SK-N-SH treated with all-trans-retinoic acid at 6 μM for 48 hours (cell line): ENCODE measurements at regions not wholly inside any gene's neighbourhood (a gene's known extent, or its start where the extent isn't known, plus 50 kb on each side); places are given as distances from the start of the nearest gene placed in this dataset.
"Not testable (repeated sequence)": the region's sequence is repeated elsewhere in the genome, so short reads cannot be mapped to it uniquely, and the experiment has no call there.

Experiments used
- ATAC-seq: fragments of 200-7000 bp; cut with Tn5 transposase; 3 replicates; pipeline ENCODE4 v1.9.1; 2020; ENCODE audit warnings: mild to moderate bottlenecking, moderate library complexity
- ARNTL ChIP-seq: fragments of 450-650 bp; formaldehyde crosslinking; IDR thresholded peaks from 2 replicates; pipeline ENCODE4 v1.5.0; 2020; ENCODE audit warnings: low read depth, mild to moderate bottlenecking, moderate library complexity, borderline replicate concordance
- CSDC2 ChIP-seq: fragments of 250-450 bp; sonication (Bioruptor Pico); IDR thresholded peaks from 2 replicates; pipeline ENCODE4 v1.5.0; 2020; ENCODE audit warnings: mild to moderate bottlenecking, moderate library complexity
- ESRRG ChIP-seq: fragments of 250-450 bp; sonication (Bioruptor Pico); IDR thresholded peaks from 2 replicates; pipeline ENCODE4 v1.6.1; 2021; ENCODE audit warnings: mild to moderate bottlenecking
- GLIS3 ChIP-seq: fragments of 250-450 bp; sonication (Bioruptor Pico); IDR thresholded peaks from 2 replicates; pipeline ENCODE4 v1.5.0; 2020; ENCODE audit warnings: mild to moderate bottlenecking, moderate library complexity
- ISL1 ChIP-seq: fragments of 250-450 bp; sonication (Bioruptor Pico); IDR thresholded peaks from 2 replicates; pipeline ENCODE4 v2.1.2; 2022; ENCODE audit warnings: mild to moderate bottlenecking, moderate library complexity
- PATZ1 ChIP-seq: fragments of 250-450 bp; sonication (Bioruptor Pico); IDR thresholded peaks from 2 replicates; pipeline ENCODE4 v1.8.0; 2020; ENCODE audit warnings: mild to moderate bottlenecking, moderate library complexity, borderline replicate concordance
- POU6F1 ChIP-seq: fragments of 250-450 bp; sonication (Bioruptor Pico); IDR thresholded peaks from 2 replicates; pipeline ENCODE4 v1.8.0; 2021; ENCODE audit warnings: low read depth, mild to moderate bottlenecking, moderate library complexity, borderline replicate concordance
- PPARA ChIP-seq: fragments of 250-450 bp; sonication (Bioruptor Pico); IDR thresholded peaks from 2 replicates; pipeline ENCODE4 v1.5.0; 2020; ENCODE audit warnings: mild to moderate bottlenecking, borderline replicate concordance
- SNAI2 ChIP-seq: fragments of 250-450 bp; sonication (Bioruptor Pico); IDR thresholded peaks from 2 replicates; pipeline ENCODE4 v1.5.0; 2020; ENCODE audit warnings: mild to moderate bottlenecking, moderate library complexity
- TCF4 ChIP-seq: fragments of 250-450 bp; sonication (Bioruptor Pico); IDR thresholded peaks from 2 replicates; pipeline ENCODE4 v1.8.0; 2021; ENCODE audit warnings: mild to moderate bottlenecking, moderate library complexity, borderline replicate concordance
- TOX ChIP-seq: fragments of 250-450 bp; sonication (Bioruptor Pico); IDR thresholded peaks from 2 replicates; pipeline ENCODE4 v1.8.0; 2021; ENCODE audit warnings: mild to moderate bottlenecking, moderate library complexity, borderline replicate concordance
- TSHZ2 ChIP-seq: fragments of 250-450 bp; sonication (Bioruptor Pico); IDR thresholded peaks from 2 replicates; pipeline ENCODE4 v1.5.0; 2020; ENCODE audit warnings: mild to moderate bottlenecking, moderate library complexity
- ZC3H10 ChIP-seq: fragments of 250-450 bp; sonication (Bioruptor Pico); IDR thresholded peaks from 2 replicates; pipeline ENCODE4 v1.5.1; 2021; ENCODE audit warnings: mild to moderate bottlenecking, moderate library complexity
- ZFP3 ChIP-seq: fragments of 250-450 bp; sonication (Bioruptor Pico); IDR thresholded peaks from 2 replicates; pipeline ENCODE4 v1.5.0; 2020; ENCODE audit warnings: mild to moderate bottlenecking, moderate library complexity
- ZFP30 ChIP-seq: fragments of 450-650 bp; formaldehyde crosslinking; IDR thresholded peaks from 2 replicates; pipeline ENCODE4 v1.5.0; 2022; ENCODE audit warnings: mild to moderate bottlenecking, moderate library complexity
- ZNF70 ChIP-seq: fragments of 450-650 bp; formaldehyde crosslinking; IDR thresholded peaks from 2 replicates; pipeline ENCODE4 v1.5.0; 2020; ENCODE audit warnings: mild to moderate bottlenecking, moderate library complexity
- ZNF8 ChIP-seq: fragments of 450-650 bp; formaldehyde crosslinking; IDR thresholded peaks from 2 replicates; pipeline ENCODE4 v1.5.0; 2020; ENCODE audit warnings: mild to moderate bottlenecking, moderate library complexity

- no peak for TF ChIP-seq ZNF70 (CRISPR knock-in tag)
- TF ChIP-seq ARNTL: no peak
- no peak for TF ChIP-seq ISL1 (CRISPR knock-in tag)
- no peak for TF ChIP-seq POU6F1 (CRISPR knock-in tag)
- no peak for TF ChIP-seq ZFP30 (CRISPR knock-in tag)
- no peak for TF ChIP-seq PATZ1 (CRISPR knock-in tag)
- TF ChIP-seq ZNF8 (CRISPR knock-in tag): no peak
- TF ChIP-seq TOX (CRISPR knock-in tag): no peak
- TF ChIP-seq ESRRG (CRISPR knock-in tag): no peak
- no peak for ATAC-seq
Measured at GRCh38 chr13:44825953-44826352, 163.3 kb downstream of the NUFIP1 start.

GRCh38 chr13:44823555-44823954, 165.7 kb downstream of the NUFIP1 start:
- ATAC-seq: not testable (repeated sequence)

GRCh38 chr13:44822291-44822690, 167.0 kb downstream of the NUFIP1 start:
- TF ChIP-seq ZFP3 (CRISPR knock-in tag): no peak
- no peak for TF ChIP-seq SNAI2 (CRISPR knock-in tag)
- TF ChIP-seq TSHZ2 (CRISPR knock-in tag): no peak
- TF ChIP-seq ISL1 (CRISPR knock-in tag): no peak
- ATAC-seq: no peak

- TF ChIP-seq PPARA (CRISPR knock-in tag) (no peak), PATZ1 (CRISPR knock-in tag) (no peak), ZC3H10 (no peak), ARNTL (no peak), TCF4 (CRISPR knock-in tag) (no peak), ZNF8 (CRISPR knock-in tag) (no peak), ISL1 (CRISPR knock-in tag) (no peak), ZFP3 (CRISPR knock-in tag) (no peak), CSDC2 (CRISPR knock-in tag) (no peak), ZFP30 (CRISPR knock-in tag) (no peak), TOX (CRISPR knock-in tag) (no peak), ZNF70 (CRISPR knock-in tag) (no peak), POU6F1 (CRISPR knock-in tag) (no peak), GLIS3 (CRISPR knock-in tag) (no peak)
- ATAC-seq: no peak
Measured at GRCh38 chr13:44819772-44820171, 169.5 kb downstream of the NUFIP1 start.
